Activated CD8-positive, alpha-beta memory T cell treated with anti-CD3 and anti-CD28 coated beads, Interleukin-2, amount 50 U/mL, for 4 hours (primary cell): ENCODE measurements at regions not wholly inside any gene's neighbourhood (a gene's known extent, or its start where the extent isn't known, plus 50 kb on each side); places are given as distances from the start of the nearest gene placed in this dataset.

ENCODE experiments used
- DNase-seq: peaks from one replicate; pipeline ENCODE4 v3.0.0-alpha.2; 2020

GRCh38 chr18:10182009-10182624 lies 268.3 kb downstream of the VAPA start:
- no peak for DNase-seq

- DNase-seq: no peak
Observed at GRCh38 chr18:10184776-10185175, 269.7 kb upstream of the APCDD1 start.

- DNase-seq: no peak
Observed at GRCh38 chr18:10188971-10189810, 265.2 kb upstream of the APCDD1 start.

GRCh38 chr18:10190564-10190963 lies 263.9 kb upstream of the APCDD1 start:
- DNase-seq: no peak

- DNase-seq: no peak
Observed at GRCh38 chr18:10193444-10193843, 261.0 kb upstream of the APCDD1 start.

GRCh38 chr18:10194592-10194991 lies 259.8 kb upstream of the APCDD1 start:
- DNase-seq: no peak

GRCh38 chr18:10195529-10195928 lies 258.9 kb upstream of the APCDD1 start:
- DNase-seq: no peak

- no peak for DNase-seq
Observed at GRCh38 chr18:10197097-10197496, 257.3 kb upstream of the APCDD1 start.

- DNase-seq: no peak
Observed at GRCh38 chr18:10201226-10201625, 253.2 kb upstream of the APCDD1 start.

- no peak for DNase-seq
Observed at GRCh38 chr18:10201659-10202058, 252.8 kb upstream of the APCDD1 start.

- DNase-seq: no peak
Observed at GRCh38 chr18:10202845-10203321, 251.6 kb upstream of the APCDD1 start.

- no peak for DNase-seq
Observed at GRCh38 chr18:10205151-10205550, 249.3 kb upstream of the APCDD1 start.

- DNase-seq: no peak
Observed at GRCh38 chr18:10207682-10208345, 246.6 kb upstream of the APCDD1 start.

GRCh38 chr18:10209302-10209701 lies 245.1 kb upstream of the APCDD1 start:
- DNase-seq: no peak

GRCh38 chr18:10210057-10210633 lies 244.3 kb upstream of the APCDD1 start:
- DNase-seq: no peak

GRCh38 chr18:10213526-10213925 lies 240.9 kb upstream of the APCDD1 start:
- no peak for DNase-seq

GRCh38 chr18:10215446-10215845 lies 239.0 kb upstream of the APCDD1 start:
- DNase-seq: no peak

GRCh38 chr18:10216791-10217190 lies 237.6 kb upstream of the APCDD1 start:
- no peak for DNase-seq

GRCh38 chr18:10217211-10217610 lies 237.2 kb upstream of the APCDD1 start:
- no peak for DNase-seq

- no peak for DNase-seq
Observed at GRCh38 chr18:10225300-10225699, 229.1 kb upstream of the APCDD1 start.

GRCh38 chr18:10226971-10227370 lies 227.5 kb upstream of the APCDD1 start:
- no peak for DNase-seq

GRCh38 chr18:10228326-10228725 lies 226.1 kb upstream of the APCDD1 start:
- no peak for DNase-seq

- no peak for DNase-seq
Observed at GRCh38 chr18:10229458-10229857, 225.0 kb upstream of the APCDD1 start.

- no peak for DNase-seq
Observed at GRCh38 chr18:10230072-10230471, 224.4 kb upstream of the APCDD1 start.
